Liver (tissue), 8 donors: ENCODE measurements at regions not wholly inside any gene's neighbourhood (a gene's known extent, or its start where the extent isn't known, plus 50 kb on each side); places are given as distances from the start of the nearest gene placed in this dataset.

Experiments used
- DNase-seq: peaks from one replicate; pipeline ENCODE4 v3.0.0-alpha.2; 2017; ENCODE audit warnings: low spot score
- H3K27ac ChIP-seq, 2 donors: one replicate each; pipeline ENCODE4 v1.7.0; 2013; ENCODE audit warnings: inconsistent platforms in 2 of 2, low read length in 2 of 2, control low read depth in 1 of 2, low read depth in 1 of 2, mild to moderate bottlenecking in 1 of 2
- H3K27me3 ChIP-seq, 4 donors: one replicate each; pipeline versions ENCODE4 v1.6.1 to v1.7.0; 2013; ENCODE audit warnings: low read length in 3 of 4, inconsistent platforms in 1 of 4, mild to moderate bottlenecking in 1 of 4, moderate library complexity in 1 of 4; ENCODE audit not compliant: control insufficient read depth in 4 of 4, insufficient read depth in 4 of 4
- H3K36me3 ChIP-seq, 4 donors: one replicate each; pipeline versions ENCODE4 v1.6.1 to v1.7.0; 2013; ENCODE audit warnings: low read length in 3 of 4, mild to moderate bottlenecking in 3 of 4, low read depth in 1 of 4, moderate library complexity in 1 of 4; ENCODE audit not compliant: control insufficient read depth in 4 of 4, insufficient read depth in 3 of 4
- H3K4me1 ChIP-seq, 4 donors: one replicate each; pipeline versions ENCODE4 v1.6.1 to v1.7.0; 2013; ENCODE audit warnings: low read length in 3 of 4, mild to moderate bottlenecking in 3 of 4, moderate library complexity in 1 of 4; ENCODE audit not compliant: control insufficient read depth in 4 of 4, insufficient read depth in 4 of 4
- H3K4me3 ChIP-seq, 3 donors: one replicate each; pipeline versions ENCODE4 v1.6.1 to v1.7.0; 2013; ENCODE audit warnings: low read length in 3 of 3, control low read depth in 1 of 3, low read depth in 1 of 3, mild to moderate bottlenecking in 1 of 3
- H3K9ac ChIP-seq, 2 donors: one replicate each; pipeline ENCODE4 v1.7.0; 2013; ENCODE audit warnings: low read length in 2 of 2, mild to moderate bottlenecking in 2 of 2, moderate library complexity in 2 of 2, control low read depth in 1 of 2, low read depth in 1 of 2
- H3K9me3 ChIP-seq, 4 donors: one replicate each; pipeline versions ENCODE4 v1.6.1 to v1.7.0; 2013; ENCODE audit warnings: low read length in 3 of 4; ENCODE audit not compliant: control insufficient read depth in 4 of 4
- CTCF ChIP-seq: fragments of 150-350 bp; IDR thresholded peaks from 2 replicates; pipeline ENCODE4 v1.5.1; 2017; ENCODE audit warnings: improper control_type of control experiment, low read depth, low read length; ENCODE audit not compliant: missing input control
- EGR1 ChIP-seq, 2 donors: IDR thresholded peaks; 2 replicates each; pipeline ENCODE4 v1.6.1; 2016 to 2018; ENCODE audit warnings: antibody characterized with exemption in 2 of 2, low read depth in 2 of 2
- FOXA1 ChIP-seq: IDR thresholded peaks from 2 replicates; pipeline ENCODE4 v1.6.1; 2016; ENCODE audit warnings: antibody characterized with exemption
- HNF4A ChIP-seq, 2 donors: conservative IDR thresholded peaks; 2 replicates each; pipeline ENCODE4 v1.6.1; 2016; ENCODE audit warnings: antibody characterized with exemption in 2 of 2, mild to moderate bottlenecking in 2 of 2
- HNF4G ChIP-seq: IDR thresholded peaks from 2 replicates; pipeline ENCODE4 v1.6.1; 2016; ENCODE audit warnings: antibody characterized with exemption
- JUND ChIP-seq, 2 donors: IDR thresholded peaks; 2 replicates each; pipeline ENCODE4 v1.6.1; 2016; ENCODE audit warnings: antibody characterized with exemption in 2 of 2
- MAX ChIP-seq: IDR thresholded peaks from 2 replicates; pipeline ENCODE4 v1.6.1; 2016; ENCODE audit warnings: antibody characterized with exemption
- NR2F2 ChIP-seq: IDR thresholded peaks from 2 replicates; pipeline ENCODE4 v1.6.1; 2016; ENCODE audit warnings: antibody characterized with exemption
- RAD21 ChIP-seq, 2 donors: IDR thresholded peaks; 2 replicates each; pipeline ENCODE4 v1.6.1; 2016; ENCODE audit warnings: antibody characterized with exemption in 2 of 2, mild to moderate bottlenecking in 2 of 2
- RXRA ChIP-seq, 2 donors: IDR thresholded peaks; 2 replicates each; pipeline ENCODE4 v1.6.1; 2017 to 2018; ENCODE audit warnings: antibody characterized with exemption in 2 of 2, mild to moderate bottlenecking in 1 of 2
- TAF1 ChIP-seq: conservative IDR thresholded peaks from 2 replicates; pipeline ENCODE4 v1.6.1; 2016; ENCODE audit warnings: antibody characterized with exemption, mild to moderate bottlenecking
- YY1 ChIP-seq: IDR thresholded peaks from 2 replicates; pipeline ENCODE4 v1.6.1; 2016; ENCODE audit warnings: antibody characterized with exemption, mild to moderate bottlenecking
- ZBTB33 ChIP-seq: IDR thresholded peaks from 2 replicates; pipeline ENCODE4 v1.6.1; 2016; ENCODE audit warnings: antibody characterized with exemption
- WGBS: extraction: QIAGEN DNeasy Blood & Tissue Kit; methylation state at CpG from one replicate; pipeline ENCODE4 v1.1.7; 2013; 5-methylcytosine and 5-hydroxymethylcytosine counted together
- TF ChIP-seq, protein P1 (sequence below): IDR thresholded peaks from 2 replicates; pipeline ENCODE4 v1.6.1; 2016; ENCODE audit warnings: antibody characterized with exemption
- TF ChIP-seq, protein P2 (sequence below): IDR thresholded peaks from 2 replicates; pipeline ENCODE4 v1.6.1; 2016; ENCODE audit warnings: antibody characterized with exemption, mild to moderate bottlenecking
- donor health status: healthy.
- donor health status: healthy.
- donor health status: healthy.
- donor health status: healthy.
- donor health status: healthy.

GRCh38 chr10:83078645-83079044 is 1060.7 kb upstream of the GHITM start:
- no peak overlapping the region for H3K27ac ChIP-seq
- H3K4me3 ChIP-seq = no peak overlapping the region
- H3K9me3 ChIP-seq = no peaks in the 10 kb centered on the region
- TF ChIP-seq, protein P1, sequence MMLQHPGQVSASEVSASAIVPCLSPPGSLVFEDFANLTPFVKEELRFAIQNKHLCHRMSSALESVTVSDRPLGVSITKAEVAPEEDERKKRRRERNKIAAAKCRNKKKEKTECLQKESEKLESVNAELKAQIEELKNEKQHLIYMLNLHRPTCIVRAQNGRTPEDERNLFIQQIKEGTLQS = no peak
- no peak for TF ChIP-seq RAD21 (IDR thresholded peaks at IDR 0.05)
- no peak for TF ChIP-seq HNF4A (conservative IDR thresholded peaks at IDR 0.05)
- no peak for TF ChIP-seq ZBTB33
- no peaks in the 10 kb centered on the region for H3K36me3 ChIP-seq
- no peaks in the 10 kb centered on the region for H3K27me3 ChIP-seq
- no peak overlapping the region for H3K9ac ChIP-seq
- 60% methylated on average over 3 of the region's 3 CpGs for WGBS
- H3K4me1 ChIP-seq = peaks cover 0 to 2% (median 0%) of the 10 kb centered on the region in 4 donors
- DNase-seq = no peak

DNA sequence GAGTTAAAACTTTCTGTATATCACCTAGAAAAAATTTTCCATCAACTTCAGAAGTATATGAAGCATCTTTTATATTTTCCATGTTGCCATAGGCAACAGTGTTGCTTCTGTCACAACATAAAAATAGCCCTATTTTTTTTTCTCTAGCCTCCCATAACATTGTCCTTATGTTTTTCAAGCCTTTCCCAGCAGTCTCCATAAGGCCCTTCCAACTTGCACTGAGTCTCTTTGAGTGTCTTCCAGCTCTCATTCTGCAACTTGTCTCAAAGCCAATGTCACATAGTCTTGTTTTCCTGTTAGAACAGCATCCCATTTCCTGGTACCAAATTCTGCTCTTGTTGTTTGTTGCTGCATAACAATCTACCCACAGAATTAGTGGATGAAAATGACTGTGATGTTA is 1055.5 kb upstream of the GHITM start:
- Histone ChIP-seq H3K36me3 (no peaks in the 10 kb centered on the region), H3K27me3 (peaks cover 0 to 3% (median 0%) of the 10 kb centered on the region in 4 donors), H3K9me3 (no peaks in the 10 kb centered on the region), H3K4me3 (no peak overlapping the region), H3K27ac (no peak overlapping the region), H3K4me1 (no peaks in the 10 kb centered on the region), H3K9ac (no peak overlapping the region)
- no peak for DNase-seq
- no peak for TF ChIP-seq CTCF
- TF ChIP-seq HNF4G = no peak
- no peak for TF ChIP-seq JUND (IDR thresholded peaks at IDR 0.05)
- TF ChIP-seq, protein P1 = no peak

DNA sequence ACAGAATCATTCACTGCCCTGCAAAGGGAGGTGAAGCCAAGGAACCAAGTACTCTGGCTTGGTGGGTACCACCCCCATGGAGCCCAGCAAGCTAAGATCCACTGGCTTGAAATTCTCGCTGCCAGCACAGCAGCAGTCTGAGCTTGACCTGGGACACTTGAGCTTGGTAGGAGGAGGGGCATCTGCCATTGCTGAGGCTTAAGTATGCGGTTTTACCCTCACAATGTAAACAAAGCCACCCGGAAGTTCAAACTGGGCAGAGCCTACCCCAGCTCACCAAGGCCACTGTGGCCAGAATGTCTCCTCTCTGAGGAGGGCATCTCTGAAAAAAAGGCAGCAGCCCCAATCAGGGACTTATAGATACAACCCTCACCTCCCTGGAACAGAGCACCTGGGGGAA is 1050.0 kb upstream of the GHITM start:
- WGBS = 64% methylated on average over 3 of the region's 3 CpGs
- Histone ChIP-seq H3K9me3 (peaks cover 0 to 4% (median 0%) of the 10 kb centered on the region in 4 donors), H3K9ac (no peak overlapping the region), H3K27me3 (peaks cover 0 to 3% (median 0%) of the 10 kb centered on the region in 4 donors), H3K27ac (no peak overlapping the region), H3K36me3 (no peaks in the 10 kb centered on the region), H3K4me1 (no peaks in the 10 kb centered on the region), H3K4me3 (no peak overlapping the region)
- no peak for DNase-seq
- TF ChIP-seq FOXA1 (no peak), CTCF (no peak), YY1 (no peak), HNF4A (conservative IDR thresholded peaks at IDR 0.05) (no peak), JUND (IDR thresholded peaks at IDR 0.05) (no peak), TAF1 (no peak), RAD21 (IDR thresholded peaks at IDR 0.05) (no peak), NR2F2 (no peak), EGR1 (IDR thresholded peaks at IDR 0.05; ENCODE audit: low read depth in 2 of 2) (no peak), MAX (no peak), RXRA (IDR thresholded peaks at IDR 0.05) (no peak), ZBTB33 (no peak)
- TF ChIP-seq, protein P2, sequence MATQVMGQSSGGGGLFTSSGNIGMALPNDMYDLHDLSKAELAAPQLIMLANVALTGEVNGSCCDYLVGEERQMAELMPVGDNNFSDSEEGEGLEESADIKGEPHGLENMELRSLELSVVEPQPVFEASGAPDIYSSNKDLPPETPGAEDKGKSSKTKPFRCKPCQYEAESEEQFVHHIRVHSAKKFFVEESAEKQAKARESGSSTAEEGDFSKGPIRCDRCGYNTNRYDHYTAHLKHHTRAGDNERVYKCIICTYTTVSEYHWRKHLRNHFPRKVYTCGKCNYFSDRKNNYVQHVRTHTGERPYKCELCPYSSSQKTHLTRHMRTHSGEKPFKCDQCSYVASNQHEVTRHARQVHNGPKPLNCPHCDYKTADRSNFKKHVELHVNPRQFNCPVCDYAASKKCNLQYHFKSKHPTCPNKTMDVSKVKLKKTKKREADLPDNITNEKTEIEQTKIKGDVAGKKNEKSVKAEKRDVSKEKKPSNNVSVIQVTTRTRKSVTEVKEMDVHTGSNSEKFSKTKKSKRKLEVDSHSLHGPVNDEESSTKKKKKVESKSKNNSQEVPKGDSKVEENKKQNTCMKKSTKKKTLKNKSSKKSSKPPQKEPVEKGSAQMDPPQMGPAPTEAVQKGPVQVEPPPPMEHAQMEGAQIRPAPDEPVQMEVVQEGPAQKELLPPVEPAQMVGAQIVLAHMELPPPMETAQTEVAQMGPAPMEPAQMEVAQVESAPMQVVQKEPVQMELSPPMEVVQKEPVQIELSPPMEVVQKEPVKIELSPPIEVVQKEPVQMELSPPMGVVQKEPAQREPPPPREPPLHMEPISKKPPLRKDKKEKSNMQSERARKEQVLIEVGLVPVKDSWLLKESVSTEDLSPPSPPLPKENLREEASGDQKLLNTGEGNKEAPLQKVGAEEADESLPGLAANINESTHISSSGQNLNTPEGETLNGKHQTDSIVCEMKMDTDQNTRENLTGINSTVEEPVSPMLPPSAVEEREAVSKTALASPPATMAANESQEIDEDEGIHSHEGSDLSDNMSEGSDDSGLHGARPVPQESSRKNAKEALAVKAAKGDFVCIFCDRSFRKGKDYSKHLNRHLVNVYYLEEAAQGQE = no peak
